GM12878 (cell line): ENCODE measurements at regions not wholly inside any gene's neighbourhood (a gene's known extent, or its start where the extent isn't known, plus 50 kb on each side); places are given as distances from the start of the nearest gene placed in this dataset.
A peak's percentile ranks its signal among the peaks of the same experiment; 100 is the strongest.

ENCODE experiments used
- ATAC-seq: fragments of 200-7000 bp; cut with Tn5 transposase; 3 replicates; pipeline ENCODE4 v1.9.1; 2020; ENCODE audit warnings: mild to moderate bottlenecking, moderate library complexity
- BruUV-seq: library from RNA; stranded (reverse); fragments of 400-500 nt; replicated peaks from 2 replicates; lab custom pipeline; 2021; lab: Mats Ljungman, UMichigan
- CTCF ChIA-PET: fragments of 300-600 bp; sonication (Branson Sonifier 250); formaldehyde crosslinking; extraction: SDS; loops from one replicate; lab custom pipeline; 2021; ENCODE audit warnings: inconsistent platforms; lab: Yijun Ruan, JAX
- POLR2A ChIA-PET: fragments of 350-600 bp; formaldehyde crosslinking; extraction: SDS; loops from one replicate; lab custom pipeline; 2021; ENCODE audit warnings: inconsistent platforms; lab: Charles Lee
- RAD21 ChIA-PET: fragments of 300-600 bp; sonication (Branson Sonifier 250); formaldehyde crosslinking; loops from one replicate; lab custom pipeline; 2023; ENCODE audit warnings: antibody characterized with exemption; ENCODE audit not compliant: unreplicated experiment; lab: Charles Lee
- SMC1A ChIA-PET: fragments of 300-600 bp; sonication (Branson Sonifier 250); formaldehyde crosslinking; loops from one replicate; lab custom pipeline; 2023; ENCODE audit not compliant: unreplicated experiment, uncharacterized antibody; lab: Charles Lee
- DNase-seq: peaks from one replicate; pipeline ENCODE4 v3.0.0-alpha.2; 2011; ENCODE audit warnings: low read depth, low spot score
- FAIRE-seq: peaks from 3 replicates; lab custom pipeline; 2011; peaks lifted over from hg19 to GRCh38; lab: Jason Lieb, UNC
- H2AFZ ChIP-seq: 2 replicates; pipeline ENCODE4 v1.6.0; 2011; ENCODE audit warnings: low read depth, low read length, control low read depth; ENCODE audit not compliant: control insufficient read depth
- H3K27ac ChIP-seq: 2 replicates; pipeline ENCODE4 v1.5.1; 2011; ENCODE audit warnings: control low read depth; ENCODE audit not compliant: control insufficient read depth, insufficient read depth
- H3K27me3 ChIP-seq, 2 experiments: replicated peaks in 1 of 2; 2 replicates each; pipeline versions ENCODE4 v1.6.0 to v1.6.1; 2011; ENCODE audit warnings: low read length in 1 of 2; ENCODE audit not compliant: control insufficient read depth in 2 of 2, insufficient read depth in 2 of 2
- H3K36me3 ChIP-seq, 2 experiments: 2 replicates each; pipeline ENCODE4 v1.5.1; 2011; ENCODE audit warnings: low read length in 1 of 2; ENCODE audit not compliant: control insufficient read depth in 2 of 2, insufficient read depth in 2 of 2
- H3K4me1 ChIP-seq: 2 replicates; pipeline ENCODE4 v1.6.1; 2011; ENCODE audit warnings: mild to moderate bottlenecking, low read length, moderate library complexity, mixed read lengths; ENCODE audit not compliant: control insufficient read depth, insufficient read depth
- H3K4me2 ChIP-seq: 2 replicates; pipeline ENCODE4 v1.6.0; 2011; ENCODE audit warnings: control low read depth; ENCODE audit not compliant: control insufficient read depth, insufficient read depth
- H3K4me3 ChIP-seq: fragments of 200-600 bp; sonication (generic); 2 replicates; pipeline ENCODE4 v1.5.1; 2016
- H3K79me2 ChIP-seq: 2 replicates; pipeline ENCODE4 v1.6.0; 2011; ENCODE audit warnings: low read length; ENCODE audit not compliant: control insufficient read depth, insufficient read depth
- H3K9ac ChIP-seq: 2 replicates; pipeline ENCODE4 v1.8.0; 2011; ENCODE audit warnings: low read length, control low read depth, mixed read lengths; ENCODE audit not compliant: control insufficient read depth, insufficient read depth
- H3K9me3 ChIP-seq: replicated peaks from 3 replicates; pipeline ENCODE4 v1.5.1; 2011; ENCODE audit warnings: mild to moderate bottlenecking, low read length; ENCODE audit not compliant: control insufficient read depth, insufficient read depth
- H4K20me1 ChIP-seq: 2 replicates; pipeline ENCODE4 v1.6.0; 2011; ENCODE audit not compliant: control insufficient read depth, insufficient read depth
- BMI1 ChIP-seq: fragments of 450-650 bp; IDR thresholded peaks from 2 replicates; pipeline ENCODE4 v1.6.1; 2016; ENCODE audit warnings: mild to moderate bottlenecking, moderate library complexity, borderline replicate concordance
- CBX5 ChIP-seq: sonication (generic); IDR thresholded peaks from 2 replicates; pipeline ENCODE4 v1.6.1; 2016; ENCODE audit warnings: low read depth, moderate library complexity, mild to moderate bottlenecking, inconsistent platforms
- CHD4 ChIP-seq: fragments of 200-600 bp; sonication (generic); IDR thresholded peaks from 2 replicates; pipeline ENCODE4 v1.6.1; 2016; ENCODE audit warnings: mild to moderate bottlenecking
- JUNB ChIP-seq: IDR thresholded peaks from 2 replicates; pipeline ENCODE4 v1.6.1; 2016; ENCODE audit warnings: antibody characterized with exemption, mild to moderate bottlenecking
- NFXL1 ChIP-seq: fragments of 450-650 bp; IDR thresholded peaks from 2 replicates; pipeline ENCODE4 v1.6.1; 2017; ENCODE audit warnings: antibody characterized with exemption, mild to moderate bottlenecking, borderline replicate concordance
- NRF1 ChIP-seq: conservative IDR thresholded peaks from 2 replicates; pipeline ENCODE4 v1.6.1; 2011; ENCODE audit warnings: mild to moderate bottlenecking, low read depth, low read length, improper control_type of control experiment
- RB1 ChIP-seq: fragments of 450-650 bp; formaldehyde crosslinking; IDR thresholded peaks from 2 replicates; pipeline ENCODE4 v1.6.1; 2017; ENCODE audit warnings: mild to moderate bottlenecking, borderline replicate concordance
- WGBS: methylation state at CpG from one replicate; pipeline ENCODE4 v1.1.6; 2016; ENCODE audit warnings: low lambda C conversion rate; ENCODE audit not compliant: insufficient replicate concordance, insufficient coverage; ENCODE audit errors: missing lambda C conversion rate; 5-methylcytosine and 5-hydroxymethylcytosine counted together
- in situ Hi-C: fragments of 300-500 bp; cut with MboI; formaldehyde crosslinking; loops from 9 replicates; pipeline ENCODE4 v1.14.3; 2018; ENCODE audit warnings: mixed read lengths
- intact Hi-C: fragments of 100-400 bp; cut with micrococcal nuclease; formaldehyde crosslinking; loops from one replicate; pipeline ENCODE4 v1.14.2; 2022; ENCODE audit not compliant: unreplicated experiment
- TF ChIP-seq, protein P1 (sequence below): fragments of 450-650 bp; formaldehyde crosslinking; IDR thresholded peaks from 2 replicates; pipeline ENCODE4 v1.5.0; 2022; ENCODE audit warnings: mild to moderate bottlenecking, missing genetic modification characterization
- TF ChIP-seq, protein P2 (sequence below): IDR thresholded peaks from 2 replicates; pipeline ENCODE4 v1.6.1; 2011; ENCODE audit warnings: borderline replicate concordance, low read depth, mild to moderate bottlenecking, moderate library complexity, low read length; ENCODE audit not compliant: insufficient read depth, poor library complexity, severe bottlenecking

DNA sequence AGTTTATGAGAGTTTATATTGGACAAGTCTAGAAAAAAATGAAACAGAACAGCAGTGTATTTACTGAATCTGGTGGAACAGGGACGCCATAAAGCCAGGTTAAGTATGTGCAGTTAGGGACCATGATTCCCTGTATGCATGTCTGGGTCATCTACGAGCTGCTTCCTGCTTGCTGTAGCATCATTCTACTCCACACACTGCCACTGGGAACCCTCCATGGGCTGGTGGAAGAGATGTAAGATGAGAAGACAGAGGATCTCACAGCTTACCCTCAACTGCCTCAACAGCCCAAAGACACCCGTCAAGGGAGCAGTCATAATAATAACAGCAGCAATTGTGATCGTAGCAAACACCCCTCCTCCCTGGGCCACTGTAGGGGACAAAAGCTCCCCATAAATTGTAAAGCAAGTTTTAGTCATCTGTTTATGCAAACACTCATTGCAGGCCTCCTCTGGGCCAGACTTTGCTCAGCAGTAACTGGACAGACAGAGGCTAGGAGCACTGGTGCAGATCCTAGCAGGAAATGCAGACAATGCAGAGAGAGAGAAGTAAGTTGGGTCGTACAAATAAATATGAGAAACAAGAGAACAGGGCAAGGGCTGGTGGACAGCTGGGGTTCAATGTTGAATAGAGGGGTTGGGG, 188.0 kb downstream of the SOX9 start:
- Histone ChIP-seq H3K27me3 (no peaks in the 10 kb centered on the region), H3K4me1 (peaks cover 22% of the 10 kb centered on the region), H3K79me2 (no peaks in the 10 kb centered on the region)
- in situ Hi-C loops, result no loop called here
- no peak for TF ChIP-seq RB1
- TF ChIP-seq CBX5, result 0 out of 2 replicates have a peak, but pooled peaks have one; percentile 32
- TF ChIP-seq, protein P1, sequence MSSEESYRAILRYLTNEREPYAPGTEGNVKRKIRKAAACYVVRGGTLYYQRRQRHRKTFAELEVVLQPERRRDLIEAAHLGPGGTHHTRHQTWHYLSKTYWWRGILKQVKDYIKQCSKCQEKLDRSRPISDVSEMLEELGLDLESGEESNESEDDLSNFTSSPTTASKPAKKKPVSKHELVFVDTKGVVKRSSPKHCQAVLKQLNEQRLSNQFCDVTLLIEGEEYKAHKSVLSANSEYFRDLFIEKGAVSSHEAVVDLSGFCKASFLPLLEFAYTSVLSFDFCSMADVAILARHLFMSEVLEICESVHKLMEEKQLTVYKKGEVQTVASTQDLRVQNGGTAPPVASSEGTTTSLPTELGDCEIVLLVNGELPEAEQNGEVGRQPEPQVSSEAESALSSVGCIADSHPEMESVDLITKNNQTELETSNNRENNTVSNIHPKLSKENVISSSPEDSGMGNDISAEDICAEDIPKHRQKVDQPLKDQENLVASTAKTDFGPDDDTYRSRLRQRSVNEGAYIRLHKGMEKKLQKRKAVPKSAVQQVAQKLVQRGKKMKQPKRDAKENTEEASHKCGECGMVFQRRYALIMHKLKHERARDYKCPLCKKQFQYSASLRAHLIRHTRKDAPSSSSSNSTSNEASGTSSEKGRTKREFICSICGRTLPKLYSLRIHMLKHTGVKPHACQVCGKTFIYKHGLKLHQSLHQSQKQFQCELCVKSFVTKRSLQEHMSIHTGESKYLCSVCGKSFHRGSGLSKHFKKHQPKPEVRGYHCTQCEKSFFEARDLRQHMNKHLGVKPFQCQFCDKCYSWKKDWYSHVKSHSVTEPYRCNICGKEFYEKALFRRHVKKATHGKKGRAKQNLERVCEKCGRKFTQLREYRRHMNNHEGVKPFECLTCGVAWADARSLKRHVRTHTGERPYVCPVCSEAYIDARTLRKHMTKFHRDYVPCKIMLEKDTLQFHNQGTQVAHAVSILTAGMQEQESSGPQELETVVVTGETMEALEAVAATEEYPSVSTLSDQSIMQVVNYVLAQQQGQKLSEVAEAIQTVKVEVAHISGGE (CRISPR knock-in tag), result no peak
- no peak for TF ChIP-seq NFXL1
- peak; percentile 47; the same call in 1 of the 2 replicates for TF ChIP-seq JUNB
- TF ChIP-seq CHD4, result no peak
- TF ChIP-seq, protein P2, sequence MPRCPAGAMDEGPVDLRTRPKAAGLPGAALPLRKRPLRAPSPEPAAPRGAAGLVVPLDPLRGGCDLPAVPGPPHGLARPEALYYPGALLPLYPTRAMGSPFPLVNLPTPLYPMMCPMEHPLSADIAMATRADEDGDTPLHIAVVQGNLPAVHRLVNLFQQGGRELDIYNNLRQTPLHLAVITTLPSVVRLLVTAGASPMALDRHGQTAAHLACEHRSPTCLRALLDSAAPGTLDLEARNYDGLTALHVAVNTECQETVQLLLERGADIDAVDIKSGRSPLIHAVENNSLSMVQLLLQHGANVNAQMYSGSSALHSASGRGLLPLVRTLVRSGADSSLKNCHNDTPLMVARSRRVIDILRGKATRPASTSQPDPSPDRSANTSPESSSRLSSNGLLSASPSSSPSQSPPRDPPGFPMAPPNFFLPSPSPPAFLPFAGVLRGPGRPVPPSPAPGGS, result no peak
- TF ChIP-seq BMI1, result no peak
- no peak for TF ChIP-seq NRF1
- TF ChIP-seq, all 136 proteins: peak for 2
- no TSS peak for BruUV-seq
- Histone ChIP-seq H4K20me1 (no peaks in the 10 kb centered on the region), H3K36me3 (no peaks in the 10 kb centered on the region), H3K9ac (no peak overlapping the region), H2AFZ (no peak overlapping the region), H3K27ac (no peak overlapping the region), H3K9me3 (no peaks in the 10 kb centered on the region), H3K4me2 (no peak overlapping the region), H3K4me3 (no peak overlapping the region)
- 9% methylated on average over 5 of the region's 5 CpGs for WGBS
- ChIA-PET CTCF (no interaction called here), RAD21 (interaction anchor here (0.7 kb wide), 1 partner anchor 12 kb away, joined by 6 read pairs; no protein-coding TSS in a partner anchor), SMC1A (interaction anchor here (0.6 to 1.5 kb wide), 4 partner anchors 9 to 154 kb away, joined by 3 to 4 read pairs (median 4); no protein-coding TSS in a partner anchor), POLR2A (interaction anchor here (0.6 kb wide), 1 partner anchor 287 kb away, joined by 4 read pairs; no protein-coding TSS in a partner anchor)
- peak; percentile 62 for ATAC-seq
- DNase-seq, result no peak
- intact Hi-C loops, result loop anchor here (2.0 kb wide), 1 partner anchor 188 kb away; the partner anchor contains the start of gene SOX9
- FAIRE-seq, result no peak
